Neural cell (in vitro differentiated cells): ENCODE measurements at regions not wholly inside any gene's neighbourhood (a gene's known extent, or its start where the extent isn't known, plus 50 kb on each side); places are given as distances from the start of the nearest gene placed in this dataset.

Experiments
- EZH2 ChIP-seq: fragments of 200-600, 300-800 bp; shearing (Covaris generic), sonication (generic); IDR thresholded peaks from 2 replicates; pipeline ENCODE4 v1.6.1; 2014; ENCODE audit warnings: antibody characterized with exemption, low read length, borderline replicate concordance, mild to moderate bottlenecking; ENCODE audit not compliant: insufficient read depth, poor library complexity, severe bottlenecking
- TF ChIP-seq, protein P1 (sequence below): fragments of 450-650 bp; IDR thresholded peaks from 2 replicates; pipeline ENCODE4 v1.5.1; 2014; ENCODE audit warnings: antibody characterized with exemption, mild to moderate bottlenecking, moderate library complexity; ENCODE audit not compliant: poor library complexity, severe bottlenecking

DNA sequence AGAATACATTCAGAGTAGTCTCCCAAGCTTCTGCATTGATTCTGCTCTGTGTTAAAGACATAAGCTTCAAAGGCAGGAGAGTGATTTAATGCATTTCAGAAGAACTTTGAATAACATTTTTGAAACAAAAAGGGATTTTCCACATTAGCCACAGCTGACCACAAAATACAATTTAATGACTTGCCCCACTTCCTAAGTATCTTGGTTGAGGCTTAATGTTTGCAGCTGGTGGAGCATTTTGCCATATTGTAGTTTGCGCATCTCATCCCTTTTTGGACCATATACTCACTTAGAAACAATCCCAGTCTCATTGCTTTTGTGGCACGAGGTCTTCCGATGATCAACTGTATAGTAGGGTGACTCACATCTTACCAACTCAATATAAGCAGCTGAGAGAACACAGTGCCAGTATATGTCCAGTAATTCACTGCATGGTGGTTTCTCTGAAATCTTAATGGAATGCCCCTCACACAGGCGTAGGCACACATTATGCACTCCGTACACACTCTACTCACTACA is 455.8 kb upstream of the PTGER4 start:
- TF ChIP-seq, protein P1, sequence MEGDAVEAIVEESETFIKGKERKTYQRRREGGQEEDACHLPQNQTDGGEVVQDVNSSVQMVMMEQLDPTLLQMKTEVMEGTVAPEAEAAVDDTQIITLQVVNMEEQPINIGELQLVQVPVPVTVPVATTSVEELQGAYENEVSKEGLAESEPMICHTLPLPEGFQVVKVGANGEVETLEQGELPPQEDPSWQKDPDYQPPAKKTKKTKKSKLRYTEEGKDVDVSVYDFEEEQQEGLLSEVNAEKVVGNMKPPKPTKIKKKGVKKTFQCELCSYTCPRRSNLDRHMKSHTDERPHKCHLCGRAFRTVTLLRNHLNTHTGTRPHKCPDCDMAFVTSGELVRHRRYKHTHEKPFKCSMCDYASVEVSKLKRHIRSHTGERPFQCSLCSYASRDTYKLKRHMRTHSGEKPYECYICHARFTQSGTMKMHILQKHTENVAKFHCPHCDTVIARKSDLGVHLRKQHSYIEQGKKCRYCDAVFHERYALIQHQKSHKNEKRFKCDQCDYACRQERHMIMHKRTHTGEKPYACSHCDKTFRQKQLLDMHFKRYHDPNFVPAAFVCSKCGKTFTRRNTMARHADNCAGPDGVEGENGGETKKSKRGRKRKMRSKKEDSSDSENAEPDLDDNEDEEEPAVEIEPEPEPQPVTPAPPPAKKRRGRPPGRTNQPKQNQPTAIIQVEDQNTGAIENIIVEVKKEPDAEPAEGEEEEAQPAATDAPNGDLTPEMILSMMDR, result no peak
- no peak for TF ChIP-seq EZH2
